CD8-positive, alpha-beta memory T cell (primary cell): ENCODE measurements at regions not wholly inside any gene's neighbourhood (a gene's known extent, or its start where the extent isn't known, plus 50 kb on each side); places are given as distances from the start of the nearest gene placed in this dataset.

Experiments
- CTCF ChIA-PET: fragments of 350-600 bp; sonication (Branson Sonifier 250); formaldehyde crosslinking; loops from one replicate; lab custom pipeline; 2021; ENCODE audit warnings: antibody characterized with exemption; lab: Charles Lee
- POLR2A ChIA-PET: fragments of 350-600 bp; sonication (Branson Sonifier 250); formaldehyde crosslinking; loops from one replicate; lab custom pipeline; 2021; ENCODE audit warnings: antibody characterized with exemption; lab: Charles Lee
- DNase-seq, 5 donors: peaks; one replicate each; pipeline versions ENCODE4 v3.0.0 to v3.0.0-alpha.2; 2020 to 2022; ENCODE audit warnings: mixed read lengths in 1 of 5
- H3K27ac ChIP-seq: one replicate; pipeline ENCODE4 v1.7.0; 2013; ENCODE audit warnings: low read depth, mild to moderate bottlenecking, low read length, moderate library complexity
- H3K27me3 ChIP-seq: 2 replicates; pipeline ENCODE4 v1.7.0; 2013; ENCODE audit warnings: low read length, mild to moderate bottlenecking; ENCODE audit not compliant: insufficient read depth, poor library complexity, severe bottlenecking
- H3K36me3 ChIP-seq: 2 replicates; pipeline ENCODE4 v1.7.0; 2013; ENCODE audit warnings: mild to moderate bottlenecking, low read length, moderate library complexity; ENCODE audit not compliant: insufficient read depth
- H3K4me1 ChIP-seq: 2 replicates; pipeline ENCODE4 v1.7.0; 2013; ENCODE audit warnings: mild to moderate bottlenecking, low read length, moderate library complexity; ENCODE audit not compliant: insufficient read depth
- H3K4me3 ChIP-seq: 2 replicates; pipeline ENCODE4 v1.7.0; 2013; ENCODE audit warnings: mild to moderate bottlenecking, low read length
- H3K9me3 ChIP-seq: 2 replicates; pipeline ENCODE4 v1.7.0; 2013; ENCODE audit warnings: mild to moderate bottlenecking, low read length
- H3K27ac Mint-ChIP-seq, 8 donors: one replicate each; pipeline ENCODE4 v1.8.0; 2020 to 2021; ENCODE audit warnings: mixed read lengths in 8 of 8, mild to moderate bottlenecking in 6 of 8, inconsistent platforms in 3 of 8, moderate library complexity in 3 of 8
- H3K27me3 Mint-ChIP-seq, 2 donors: one replicate each; pipeline ENCODE4 v1.8.0; 2020 to 2021; ENCODE audit warnings: mixed read lengths in 2 of 2, mild to moderate bottlenecking in 1 of 2, moderate library complexity in 1 of 2
- H3K36me3 Mint-ChIP-seq, 3 donors: one replicate each; pipeline ENCODE4 v1.8.0; 2020 to 2021; ENCODE audit warnings: mixed read lengths in 3 of 3, inconsistent platforms in 1 of 3, mild to moderate bottlenecking in 1 of 3
- H3K4me1 Mint-ChIP-seq, 3 donors: one replicate each; pipeline ENCODE4 v1.8.0; 2020 to 2021; ENCODE audit warnings: mixed read lengths in 3 of 3, inconsistent platforms in 1 of 3, mild to moderate bottlenecking in 1 of 3
- H3K4me3 Mint-ChIP-seq, 7 donors: one replicate each; pipeline ENCODE4 v1.8.0; 2020 to 2021; ENCODE audit warnings: mixed read lengths in 7 of 7, mild to moderate bottlenecking in 6 of 7, moderate library complexity in 4 of 7, inconsistent platforms in 2 of 7
- H3K9me3 Mint-ChIP-seq, 5 donors: one replicate each; pipeline ENCODE4 v1.8.0; 2020 to 2022; ENCODE audit warnings: mixed read lengths in 5 of 5, mild to moderate bottlenecking in 3 of 5, moderate library complexity in 2 of 5, inconsistent platforms in 1 of 5

- H3K27ac Mint-ChIP-seq = no peak overlapping the region
- no peaks in the 10 kb centered on the region for H3K27me3 Mint-ChIP-seq
- Histone ChIP-seq H3K27ac (no peak overlapping the region), H3K4me1 (no peaks in the 10 kb centered on the region), H3K4me3 (no peak overlapping the region), H3K36me3 (no peaks in the 10 kb centered on the region), H3K9me3 (no peaks in the 10 kb centered on the region), H3K27me3 (no peaks in the 10 kb centered on the region)
- H3K4me3 Mint-ChIP-seq = no peak overlapping the region
- H3K9me3 Mint-ChIP-seq = peaks cover 4 to 43% (median 11%) of the 10 kb centered on the region in 5 donors
- H3K4me1 Mint-ChIP-seq = no peaks in the 10 kb centered on the region
- H3K36me3 Mint-ChIP-seq = no peaks in the 10 kb centered on the region
- ChIA-PET POLR2A (no interaction called here), CTCF (no interaction called here)
- no peak for DNase-seq
Measured at GRCh38 chr11:42074306-42074705, 614.9 kb upstream of the LRRC4C start.

- Histone ChIP-seq H3K4me1 (no peaks in the 10 kb centered on the region), H3K36me3 (no peaks in the 10 kb centered on the region), H3K27me3 (no peaks in the 10 kb centered on the region), H3K4me3 (no peak overlapping the region), H3K27ac (no peak overlapping the region), H3K9me3 (no peaks in the 10 kb centered on the region)
- H3K4me1 Mint-ChIP-seq = no peaks in the 10 kb centered on the region
- no peaks in the 10 kb centered on the region for H3K36me3 Mint-ChIP-seq
- H3K9me3 Mint-ChIP-seq = peaks cover 0 to 42% (median 9%) of the 10 kb centered on the region in 5 donors
- DNase-seq = no peak
- POLR2A ChIA-PET = no interaction called here
- no peaks in the 10 kb centered on the region for H3K27me3 Mint-ChIP-seq
- no peak overlapping the region for H3K4me3 Mint-ChIP-seq
- H3K27ac Mint-ChIP-seq = no peak overlapping the region
- CTCF ChIA-PET = no interaction called here
Measured at GRCh38 chr11:42075180-42075579, 615.7 kb upstream of the LRRC4C start.

GRCh38 chr11:42077794-42078193, 618.3 kb upstream of the LRRC4C start:
- Histone ChIP-seq H3K27ac (no peak overlapping the region), H3K4me1 (no peaks in the 10 kb centered on the region), H3K27me3 (no peaks in the 10 kb centered on the region), H3K9me3 (no peaks in the 10 kb centered on the region), H3K4me3 (no peak overlapping the region), H3K36me3 (no peaks in the 10 kb centered on the region)
- no peaks in the 10 kb centered on the region for H3K27me3 Mint-ChIP-seq
- DNase-seq = no peak
- peaks cover 0 to 31% (median 6%) of the 10 kb centered on the region in 5 donors for H3K9me3 Mint-ChIP-seq
- ChIA-PET CTCF (no interaction called here), POLR2A (no interaction called here)
- no peaks in the 10 kb centered on the region for H3K4me1 Mint-ChIP-seq
- H3K4me3 Mint-ChIP-seq = no peak overlapping the region
- no peaks in the 10 kb centered on the region for H3K36me3 Mint-ChIP-seq
- no peak overlapping the region for H3K27ac Mint-ChIP-seq

GRCh38 chr11:42085736-42086135, 626.3 kb upstream of the LRRC4C start:
- Histone ChIP-seq H3K27me3 (no peaks in the 10 kb centered on the region), H3K36me3 (no peaks in the 10 kb centered on the region), H3K27ac (no peak overlapping the region), H3K4me1 (no peaks in the 10 kb centered on the region), H3K9me3 (no peaks in the 10 kb centered on the region), H3K4me3 (no peak overlapping the region)
- H3K27ac Mint-ChIP-seq = no peak overlapping the region
- no peaks in the 10 kb centered on the region for H3K27me3 Mint-ChIP-seq
- ChIA-PET POLR2A (no interaction called here), CTCF (no interaction called here)
- no peak for DNase-seq
- no peak overlapping the region for H3K4me3 Mint-ChIP-seq
- no peaks in the 10 kb centered on the region for H3K4me1 Mint-ChIP-seq
- no peaks in the 10 kb centered on the region for H3K36me3 Mint-ChIP-seq
- peaks cover 6 to 19% (median 8%) of the 10 kb centered on the region in 5 donors for H3K9me3 Mint-ChIP-seq

GRCh38 chr11:42093541-42093940, 634.1 kb upstream of the LRRC4C start:
- Histone ChIP-seq H3K4me3 (no peak overlapping the region), H3K36me3 (no peaks in the 10 kb centered on the region), H3K9me3 (no peaks in the 10 kb centered on the region), H3K4me1 (no peaks in the 10 kb centered on the region), H3K27me3 (no peaks in the 10 kb centered on the region), H3K27ac (no peak overlapping the region)
- POLR2A ChIA-PET = no interaction called here
- H3K4me3 Mint-ChIP-seq = no peak overlapping the region
- peaks cover 6 to 21% (median 15%) of the 10 kb centered on the region in 5 donors for H3K9me3 Mint-ChIP-seq
- CTCF ChIA-PET = no interaction called here
- no peaks in the 10 kb centered on the region for H3K4me1 Mint-ChIP-seq
- no peak overlapping the region for H3K27ac Mint-ChIP-seq
- H3K27me3 Mint-ChIP-seq = no peaks in the 10 kb centered on the region
- no peaks in the 10 kb centered on the region for H3K36me3 Mint-ChIP-seq
- DNase-seq = no peak

- no peaks in the 10 kb centered on the region for H3K36me3 ChIP-seq
- Mint-ChIP-seq H3K27ac (no peak overlapping the region), H3K27me3 (no peaks in the 10 kb centered on the region), H3K4me1 (no peaks in the 10 kb centered on the region), H3K9me3 (peaks cover 3 to 19% (median 7%) of the 10 kb centered on the region in 5 donors), H3K4me3 (no peak overlapping the region), H3K36me3 (no peaks in the 10 kb centered on the region)
- H3K27me3 ChIP-seq = no peaks in the 10 kb centered on the region
- H3K27ac ChIP-seq = no peak overlapping the region
- CTCF ChIA-PET = no interaction called here
- no peak for DNase-seq
- no peaks in the 10 kb centered on the region for H3K9me3 ChIP-seq
- H3K4me1 ChIP-seq = no peaks in the 10 kb centered on the region
- H3K4me3 ChIP-seq = no peak overlapping the region
- POLR2A ChIA-PET = no interaction called here
Measured at GRCh38 chr11:42098075-42098474, 638.6 kb upstream of the LRRC4C start.

GRCh38 chr11:42112866-42113265, 653.4 kb upstream of the LRRC4C start:
- Histone ChIP-seq H3K27me3 (no peaks in the 10 kb centered on the region), H3K27ac (no peak overlapping the region), H3K4me1 (no peaks in the 10 kb centered on the region), H3K9me3 (no peaks in the 10 kb centered on the region), H3K36me3 (no peaks in the 10 kb centered on the region), H3K4me3 (no peak overlapping the region)
- no peak overlapping the region for H3K4me3 Mint-ChIP-seq
- H3K27me3 Mint-ChIP-seq = no peaks in the 10 kb centered on the region
- peaks cover 0 to 24% (median 3%) of the 10 kb centered on the region in 5 donors for H3K9me3 Mint-ChIP-seq
- ChIA-PET CTCF (no interaction called here), POLR2A (no interaction called here)
- H3K27ac Mint-ChIP-seq = no peak overlapping the region
- no peak for DNase-seq
- no peaks in the 10 kb centered on the region for H3K4me1 Mint-ChIP-seq
- no peaks in the 10 kb centered on the region for H3K36me3 Mint-ChIP-seq

- peaks cover 0 to 27% (median 5%) of the 10 kb centered on the region in 5 donors for H3K9me3 Mint-ChIP-seq
Measured at GRCh38 chr11:42114927-42115326, 655.5 kb upstream of the LRRC4C start.

GRCh38 chr11:42138454-42138853, 679.0 kb upstream of the LRRC4C start:
- H3K4me1 ChIP-seq = no peaks in the 10 kb centered on the region
- no peaks in the 10 kb centered on the region for H3K36me3 ChIP-seq
- Mint-ChIP-seq H3K4me1 (no peaks in the 10 kb centered on the region), H3K9me3 (peaks cover 4 to 28% (median 11%) of the 10 kb centered on the region in 5 donors), H3K27me3 (no peaks in the 10 kb centered on the region), H3K36me3 (no peaks in the 10 kb centered on the region), H3K27ac (no peak overlapping the region), H3K4me3 (no peak overlapping the region)
- no peak overlapping the region for H3K27ac ChIP-seq
- ChIA-PET POLR2A (no interaction called here), CTCF (no interaction called here)
- H3K27me3 ChIP-seq = no peaks in the 10 kb centered on the region
- no peak for DNase-seq
- H3K9me3 ChIP-seq = no peaks in the 10 kb centered on the region
- H3K4me3 ChIP-seq = no peak overlapping the region

More at GRCh38 chr11:42114927-42115326, 655.5 kb upstream of the LRRC4C start:
- ChIA-PET POLR2A (no interaction called here), CTCF (no interaction called here)
- H3K4me1 Mint-ChIP-seq = no peaks in the 10 kb centered on the region
- H3K27me3 Mint-ChIP-seq = no peaks in the 10 kb centered on the region
- no peak overlapping the region for H3K27ac Mint-ChIP-seq
- no peak overlapping the region for H3K4me3 ChIP-seq
- no peak overlapping the region for H3K4me3 Mint-ChIP-seq
- H3K27ac ChIP-seq = no peak overlapping the region
- no peaks in the 10 kb centered on the region for H3K36me3 Mint-ChIP-seq
- H3K36me3 ChIP-seq = no peaks in the 10 kb centered on the region
- H3K27me3 ChIP-seq = no peaks in the 10 kb centered on the region
- no peak for DNase-seq
- no peaks in the 10 kb centered on the region for H3K4me1 ChIP-seq
- H3K9me3 ChIP-seq = no peaks in the 10 kb centered on the region
